ENCODE measurements at regions not wholly inside any gene's neighbourhood (a gene's known extent, or its start where the extent isn't known, plus 50 kb on each side); places are given as distances from the start of the nearest gene placed in this dataset.

DNA sequence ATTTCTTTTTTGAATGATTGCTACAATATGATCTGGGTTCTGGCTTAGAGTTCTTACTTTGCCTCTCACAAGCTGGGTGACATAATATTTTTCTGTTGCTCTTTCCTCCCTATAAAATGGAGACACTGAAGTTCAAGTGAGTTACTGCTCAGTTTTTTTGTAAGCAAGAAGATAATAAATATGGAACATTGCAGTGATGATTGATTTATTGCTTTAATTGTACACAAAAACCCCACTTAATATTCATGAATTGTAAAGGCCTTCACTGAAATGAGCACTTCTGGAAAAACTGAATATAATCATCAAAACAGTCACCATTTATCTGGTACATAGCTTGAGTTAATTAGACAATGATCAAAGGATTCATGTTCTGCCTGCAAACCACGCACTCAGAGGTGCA is 71.8 kb upstream of the NAP1L1 start (continued):
- TF ChIP-seq, protein P1, sequence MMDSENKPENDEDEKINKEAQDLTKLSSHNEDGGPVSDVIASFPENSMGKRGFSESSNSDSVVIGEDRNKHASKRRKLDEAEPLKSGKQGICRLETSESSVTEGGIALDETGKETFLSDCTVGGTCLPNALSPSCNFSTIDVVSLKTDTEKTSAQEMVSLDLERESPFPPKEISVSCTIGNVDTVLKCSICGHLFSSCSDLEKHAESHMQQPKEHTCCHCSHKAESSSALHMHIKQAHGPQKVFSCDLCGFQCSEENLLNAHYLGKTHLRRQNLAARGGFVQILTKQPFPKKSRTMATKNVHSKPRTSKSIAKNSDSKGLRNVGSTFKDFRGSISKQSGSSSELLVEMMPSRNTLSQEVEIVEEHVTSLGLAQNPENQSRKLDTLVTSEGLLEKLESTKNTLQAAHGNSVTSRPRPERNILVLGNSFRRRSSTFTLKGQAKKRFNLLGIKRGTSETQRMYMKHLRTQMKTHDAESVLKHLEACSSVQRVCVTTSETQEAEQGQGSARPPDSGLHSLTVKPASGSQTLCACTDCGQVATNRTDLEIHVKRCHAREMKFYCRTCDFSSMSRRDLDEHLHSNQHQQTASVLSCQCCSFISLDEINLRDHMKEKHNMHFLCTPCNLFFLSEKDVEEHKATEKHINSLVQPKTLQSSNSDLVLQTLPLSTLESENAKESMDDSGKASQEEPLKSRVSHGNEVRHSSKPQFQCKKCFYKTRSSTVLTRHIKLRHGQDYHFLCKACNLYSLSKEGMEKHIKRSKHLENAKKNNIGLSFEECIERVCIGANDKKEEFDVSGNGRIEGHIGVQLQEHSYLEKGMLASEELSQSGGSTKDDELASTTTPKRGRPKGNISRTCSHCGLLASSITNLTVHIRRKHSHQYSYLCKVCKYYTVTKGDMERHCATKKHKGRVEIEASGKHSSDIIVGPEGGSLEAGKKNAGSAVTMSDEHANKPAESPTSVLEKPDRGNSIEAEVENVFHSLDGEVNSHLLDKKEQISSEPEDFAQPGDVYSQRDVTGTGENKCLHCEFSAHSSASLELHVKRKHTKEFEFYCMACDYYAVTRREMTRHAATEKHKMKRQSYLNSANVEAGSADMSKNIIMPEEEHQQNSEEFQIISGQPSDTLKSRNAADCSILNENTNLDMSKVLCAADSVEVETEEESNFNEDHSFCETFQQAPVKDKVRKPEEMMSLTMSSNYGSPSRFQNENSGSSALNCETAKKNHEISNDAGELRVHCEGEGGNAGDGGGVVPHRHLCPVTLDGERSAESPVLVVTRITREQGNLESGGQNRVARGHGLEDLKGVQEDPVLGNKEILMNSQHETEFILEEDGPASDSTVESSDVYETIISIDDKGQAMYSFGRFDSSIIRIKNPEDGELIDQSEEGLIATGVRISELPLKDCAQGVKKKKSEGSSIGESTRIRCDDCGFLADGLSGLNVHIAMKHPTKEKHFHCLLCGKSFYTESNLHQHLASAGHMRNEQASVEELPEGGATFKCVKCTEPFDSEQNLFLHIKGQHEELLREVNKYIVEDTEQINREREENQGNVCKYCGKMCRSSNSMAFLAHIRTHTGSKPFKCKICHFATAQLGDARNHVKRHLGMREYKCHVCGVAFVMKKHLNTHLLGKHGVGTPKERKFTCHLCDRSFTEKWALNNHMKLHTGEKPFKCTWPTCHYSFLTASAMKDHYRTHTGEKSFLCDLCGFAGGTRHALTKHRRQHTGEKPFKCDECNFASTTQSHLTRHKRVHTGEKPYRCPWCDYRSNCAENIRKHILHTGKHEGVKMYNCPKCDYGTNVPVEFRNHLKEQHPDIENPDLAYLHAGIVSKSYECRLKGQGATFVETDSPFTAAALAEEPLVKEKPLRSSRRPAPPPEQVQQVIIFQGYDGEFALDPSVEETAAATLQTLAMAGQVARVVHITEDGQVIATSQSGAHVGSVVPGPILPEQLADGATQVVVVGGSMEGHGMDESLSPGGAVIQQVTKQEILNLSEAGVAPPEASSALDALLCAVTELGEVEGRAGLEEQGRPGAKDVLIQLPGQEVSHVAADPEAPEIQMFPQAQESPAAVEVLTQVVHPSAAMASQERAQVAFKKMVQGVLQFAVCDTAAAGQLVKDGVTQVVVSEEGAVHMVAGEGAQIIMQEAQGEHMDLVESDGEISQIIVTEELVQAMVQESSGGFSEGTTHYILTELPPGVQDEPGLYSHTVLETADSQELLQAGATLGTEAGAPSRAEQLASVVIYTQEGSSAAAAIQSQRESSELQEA (CRISPR knock-in tag; IDR thresholded peaks at IDR 0.05; ENCODE audit: not compliant biosample characterization): no peak
- no peak for TF ChIP-seq SP5 (CRISPR knock-in tag; IDR thresholded peaks at IDR 0.05; ENCODE audit: borderline replicate concordance, low read depth)

DNA sequence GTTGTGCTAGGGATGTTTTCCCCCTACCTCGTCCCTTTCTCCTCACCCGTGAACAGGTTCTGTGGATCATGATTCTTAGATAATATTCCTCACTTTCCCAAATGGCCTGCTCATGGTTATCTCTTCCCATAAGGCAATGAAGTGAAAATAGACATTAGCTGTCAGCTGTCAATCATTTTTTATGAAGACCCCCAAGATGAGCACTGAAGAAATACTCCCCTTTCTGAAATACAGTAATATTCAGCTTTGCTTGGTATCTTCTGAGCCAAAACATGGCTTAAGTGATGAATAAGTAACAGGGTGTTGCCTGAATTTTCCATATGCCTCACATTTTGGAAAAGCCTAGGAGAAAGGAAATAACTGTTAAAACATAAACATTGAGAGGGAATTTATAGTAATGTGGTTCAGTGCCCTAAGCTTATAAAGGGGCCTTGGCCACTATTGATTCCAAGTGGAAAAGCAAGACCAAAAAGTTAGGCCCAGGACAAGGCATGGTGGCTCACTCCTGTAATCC is 70.7 kb upstream of the NAP1L1 start:
- no peak overlapping the region for H3K9ac ChIP-seq (ENCODE audit: insufficient read depth, low read depth, low read length)
- no peak overlapping the region for H3K4me2 ChIP-seq (ENCODE audit: low read depth, low read length)
- H2AFZ ChIP-seq (ENCODE audit: low read length): no peak overlapping the region
- intact Hi-C loops (cut with micrococcal nuclease; ENCODE audit: unreplicated experiment) (loop anchor here (5.0 kb wide), 1 partner anchor 73 kb away; the partner anchor contains the start of gene NAP1L1), in situ Hi-C loops (cut with HindIII; ENCODE audit: extremely low pct_ligation_motif_present, low pct_unique_long_range_greater_than_20kb) (no loop called here)
- DNase-seq (ENCODE audit: low spot score) (no peak), FAIRE-seq (no peak), ATAC-seq (no peak)
- H3K27me3 ChIP-seq (ENCODE audit: control insufficient read depth in 1 of 2, insufficient read depth in 2 of 2, low read length in 2 of 2): peaks cover 0 to 3% of the 10 kb centered on the region in 2 experiments; a peak in 1 of 5 replicates
- ChIA-PET CTCF (ENCODE audit: low intra/inter-chr PET ratio, low total read pairs) (no interaction called here), POLR2A (no interaction called here)
- H3K4me1 ChIP-seq (ENCODE audit: insufficient read depth, low read length): 0 out of 2 replicates have a peak, but pooled peaks cover 4% of the 10 kb centered on the region
- H3K9me3 ChIP-seq (ENCODE audit: low read length): no peaks in the 10 kb centered on the region
- H3K36me3 ChIP-seq (replicated peaks in 1 of 2; ENCODE audit: control insufficient read depth in 1 of 2, insufficient read depth in 2 of 2, low read length in 2 of 2): no peaks in the 10 kb centered on the region
- no TSS peak for BruUV-seq (replicated peaks)
- H3K27ac ChIP-seq (ENCODE audit: extremely low read length, insufficient read depth, low read length): no peak overlapping the region
- whole genome bisulfite sequencing (ENCODE audit: low lambda C conversion rate): 57% methylated on average over 2 of the region's 2 CpGs
- H3K79me2 ChIP-seq (ENCODE audit: insufficient read depth, low read length): no peaks in the 10 kb centered on the region
- TF ChIP-seq TBP (CRISPR knock-in tag; IDR thresholded peaks at IDR 0.05): no peak
- no peak overlapping the region for H3K4me3 ChIP-seq (replicated peaks in 1 of 3; ENCODE audit: insufficient read depth in 1 of 3, low read depth in 2 of 3, low read length in 3 of 3)
- H4K20me1 ChIP-seq (ENCODE audit: insufficient read depth, low read length): no peaks in the 10 kb centered on the region
